Natural killer cell (primary cell): ENCODE measurements at regions not wholly inside any gene's neighbourhood (a gene's known extent, or its start where the extent isn't known, plus 50 kb on each side); places are given as distances from the start of the nearest gene placed in this dataset.

Source experiments
- ATAC-seq, 3 donors: fragments of 150-1000 bp in 2 of 3; fragments of 200-7000 bp in 1 of 3; cut with Tn5 transposase; 1 replicate in 1 of 3; 2 replicates in 2 of 3; pipeline ENCODE4 v1.10.0; 2021; ENCODE audit warnings: mild to moderate bottlenecking in 2 of 3, moderate library complexity in 2 of 3
- DNase-seq, 2 donors: peaks; one replicate each; pipeline versions ENCODE4 v3.0.0 to v3.0.0-alpha.2; 2013 to 2021; ENCODE audit warnings: mixed read lengths in 1 of 2
- H3K27ac ChIP-seq: one replicate; pipeline ENCODE4 v1.5.1; 2013; ENCODE audit warnings: mild to moderate bottlenecking, low read length
- H3K27me3 ChIP-seq: one replicate; pipeline ENCODE4 v1.6.1; 2013; ENCODE audit warnings: low read length; ENCODE audit not compliant: control insufficient read depth, insufficient read depth
- H3K36me3 ChIP-seq: one replicate; pipeline ENCODE4 v1.6.1; 2013; ENCODE audit warnings: low read length; ENCODE audit not compliant: control insufficient read depth, insufficient read depth
- H3K4me1 ChIP-seq: one replicate; pipeline ENCODE4 v1.6.1; 2013; ENCODE audit warnings: low read length; ENCODE audit not compliant: control insufficient read depth, insufficient read depth
- H3K4me3 ChIP-seq: one replicate; pipeline ENCODE4 v1.5.1; 2013; ENCODE audit warnings: low read length
- H3K9me3 ChIP-seq: one replicate; pipeline ENCODE4 v1.6.1; 2013; ENCODE audit warnings: low read length; ENCODE audit not compliant: control insufficient read depth, insufficient read depth
- H3K27ac Mint-ChIP-seq, 2 donors: one replicate each; pipeline ENCODE4 v1.8.0; 2022; ENCODE audit warnings: mild to moderate bottlenecking in 2 of 2, mixed read lengths in 2 of 2, moderate library complexity in 1 of 2
- H3K27me3 Mint-ChIP-seq, 2 donors: one replicate each; pipeline ENCODE4 v1.8.0; 2022; ENCODE audit warnings: low read depth in 2 of 2, mixed read lengths in 2 of 2
- H3K36me3 Mint-ChIP-seq: one replicate; pipeline ENCODE4 v1.8.0; 2022; ENCODE audit warnings: mixed read lengths
- H3K4me1 Mint-ChIP-seq, 2 donors: one replicate each; pipeline ENCODE4 v1.8.0; 2022; ENCODE audit warnings: mixed read lengths in 2 of 2
- H3K4me3 Mint-ChIP-seq: one replicate; pipeline ENCODE4 v1.8.0; 2022; ENCODE audit warnings: mild to moderate bottlenecking, moderate library complexity, mixed read lengths
- H3K9me3 Mint-ChIP-seq, 2 donors: one replicate each; pipeline ENCODE4 v1.8.0; 2022; ENCODE audit warnings: mixed read lengths in 2 of 2
- CTCF ChIP-seq: fragments of 200-600 bp; IDR thresholded peaks from one replicate; pipeline ENCODE4 v1.8.0; 2022; ENCODE audit warnings: antibody characterized with exemption
- WGBS: methylation state at CpG from one replicate; pipeline ENCODE4 v1.1.7; 2013; ENCODE audit warnings: missing lambda C conversion rate; ENCODE audit not compliant: insufficient coverage; 5-methylcytosine and 5-hydroxymethylcytosine counted together
- intact Hi-C: fragments of 100-400 bp; cut with micrococcal nuclease; formaldehyde crosslinking; loops from one replicate; pipeline ENCODE4 v1.14.2; 2022

GRCh38 chr14:42428996-42429395, 822.3 kb downstream of the LRFN5 start:
- no peaks in the 10 kb centered on the region for H3K27me3 ChIP-seq
- H3K27ac ChIP-seq = peak overlapping the region; percentile 31
- Mint-ChIP-seq H3K4me1 (no peaks in the 10 kb centered on the region), H3K36me3 (peaks cover 13% of the 10 kb centered on the region), H3K27me3 (no peaks in the 10 kb centered on the region), H3K9me3 (peaks cover 10 to 14% of the 10 kb centered on the region in 2 donors), H3K27ac (no peak overlapping the region), H3K4me3 (no peak overlapping the region)
- TF ChIP-seq CTCF = no peak
- no peaks in the 10 kb centered on the region for H3K4me1 ChIP-seq
- DNase-seq (no peak), ATAC-seq (no peak)
- no peak overlapping the region for H3K4me3 ChIP-seq
- intact Hi-C loops = no loop called here
- H3K9me3 ChIP-seq = no peaks in the 10 kb centered on the region
- 23% methylated on average over 1 of the region's 1 CpG for WGBS
- no peaks in the 10 kb centered on the region for H3K36me3 ChIP-seq

- Mint-ChIP-seq H3K4me1 (no peaks in the 10 kb centered on the region), H3K27me3 (no peaks in the 10 kb centered on the region), H3K36me3 (no peaks in the 10 kb centered on the region), H3K9me3 (peaks cover 4 to 9% of the 10 kb centered on the region in 2 donors), H3K27ac (no peak overlapping the region), H3K4me3 (no peak overlapping the region)
- H3K36me3 ChIP-seq = no peaks in the 10 kb centered on the region
- no peaks in the 10 kb centered on the region for H3K4me1 ChIP-seq
- no peak overlapping the region for H3K4me3 ChIP-seq
- H3K27ac ChIP-seq = no peak overlapping the region
- H3K9me3 ChIP-seq = no peaks in the 10 kb centered on the region
- intact Hi-C loops = no loop called here
- DNase-seq (no peak), ATAC-seq (no peak)
- no peak for TF ChIP-seq CTCF
- no peaks in the 10 kb centered on the region for H3K27me3 ChIP-seq
These were observed 817.8 kb downstream of the LRFN5 start for GRCh38 chr14:42424501-42424900.

- no peak overlapping the region for H3K27ac ChIP-seq
- Mint-ChIP-seq H3K27ac (no peak overlapping the region), H3K36me3 (no peaks in the 10 kb centered on the region), H3K4me3 (no peak overlapping the region), H3K4me1 (no peaks in the 10 kb centered on the region), H3K9me3 (peaks cover 5 to 6% of the 10 kb centered on the region in 2 donors), H3K27me3 (no peaks in the 10 kb centered on the region)
- no peak overlapping the region for H3K4me3 ChIP-seq
- DNase-seq (no peak), ATAC-seq (no peak)
- no peaks in the 10 kb centered on the region for H3K9me3 ChIP-seq
- WGBS = 82% methylated on average over 4 of the region's 4 CpGs
- no peaks in the 10 kb centered on the region for H3K36me3 ChIP-seq
- no peaks in the 10 kb centered on the region for H3K27me3 ChIP-seq
- intact Hi-C loops = no loop called here
- no peaks in the 10 kb centered on the region for H3K4me1 ChIP-seq
- no peak for TF ChIP-seq CTCF
These were observed 814.9 kb downstream of the LRFN5 start for GRCh38 chr14:42421377-42422078.

GRCh38 chr14:42420071-42420470, 813.4 kb downstream of the LRFN5 start:
- Mint-ChIP-seq H3K27me3 (no peaks in the 10 kb centered on the region), H3K4me3 (no peak overlapping the region), H3K27ac (no peak overlapping the region), H3K9me3 (peaks cover 5 to 6% of the 10 kb centered on the region in 2 donors), H3K4me1 (no peaks in the 10 kb centered on the region), H3K36me3 (no peaks in the 10 kb centered on the region)
- intact Hi-C loops = no loop called here
- ATAC-seq (no peak), DNase-seq (no peak)
- no peaks in the 10 kb centered on the region for H3K36me3 ChIP-seq
- no peak overlapping the region for H3K4me3 ChIP-seq
- no peak overlapping the region for H3K27ac ChIP-seq
- no peaks in the 10 kb centered on the region for H3K4me1 ChIP-seq
- no peaks in the 10 kb centered on the region for H3K9me3 ChIP-seq
- H3K27me3 ChIP-seq = no peaks in the 10 kb centered on the region
- no peak for TF ChIP-seq CTCF
- no CpG with 5 or more reads among the region's 1 CpG for WGBS
